PFSK-1 (cell line): ENCODE measurements at regions not wholly inside any gene's neighbourhood (a gene's known extent, or its start where the extent isn't known, plus 50 kb on each side); places are given as distances from the start of the nearest gene placed in this dataset.

Experiments used
- FOXP2 ChIP-seq: optimal IDR thresholded peaks from 2 replicates; pipeline ENCODE3; 2011; ENCODE audit warnings: borderline replicate concordance, control low read depth, inconsistent platforms; ENCODE audit not compliant: insufficient read depth; ENCODE audit errors: extremely low read length, extremely low read depth
- POLR2AphosphoS5 ChIP-seq: IDR thresholded peaks from 2 replicates; pipeline ENCODE4 v1.6.1; 2012; ENCODE audit warnings: low read depth, mild to moderate bottlenecking, control low read depth, low read length, moderate library complexity
- SIN3A ChIP-seq: IDR thresholded peaks from 2 replicates; pipeline ENCODE4 v1.6.1; 2012; ENCODE audit warnings: mild to moderate bottlenecking, low read length, moderate library complexity, borderline replicate concordance; ENCODE audit not compliant: insufficient read depth
- TAF1 ChIP-seq: IDR thresholded peaks from 2 replicates; pipeline ENCODE4 v1.6.1; 2012; ENCODE audit warnings: low read length, control low read depth, borderline replicate concordance; ENCODE audit not compliant: insufficient read depth
- TF ChIP-seq, protein P1 (sequence below), 2 experiments: IDR thresholded peaks; 2 replicates each; pipeline versions ENCODE4 v1.6.1 to v1.8.0; 2011 to 2012; ENCODE audit warnings: low read depth in 2 of 2, low read length in 2 of 2, control low read depth in 1 of 2, inconsistent platforms in 1 of 2, mild to moderate bottlenecking in 1 of 2, moderate library complexity in 1 of 2; ENCODE audit not compliant: insufficient read depth in 1 of 2

DNA sequence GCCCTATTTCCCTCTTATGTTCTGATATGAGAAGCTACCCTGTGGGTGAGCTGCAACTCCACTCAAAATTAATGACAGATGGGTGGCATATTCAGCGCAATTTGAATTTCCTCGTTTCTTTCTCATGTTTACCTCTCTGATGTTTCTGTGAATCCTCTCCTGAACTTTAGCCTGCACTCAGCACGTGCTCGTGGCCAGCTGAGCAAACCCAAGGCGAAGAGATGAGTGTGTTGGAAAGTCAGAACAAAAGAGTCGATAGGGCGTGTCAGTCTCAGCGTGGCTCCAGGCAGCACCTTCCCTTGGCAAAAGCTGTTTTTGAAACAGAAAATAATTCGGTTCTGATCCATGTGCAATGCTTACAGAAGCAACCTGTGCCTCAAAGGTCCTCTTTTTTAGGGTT lies 226.1 kb upstream of the GMDS start:
- TF ChIP-seq SIN3A (no peak), POLR2AphosphoS5 (no peak), FOXP2 (no peak), TAF1 (no peak)
- TF ChIP-seq, protein P1, sequence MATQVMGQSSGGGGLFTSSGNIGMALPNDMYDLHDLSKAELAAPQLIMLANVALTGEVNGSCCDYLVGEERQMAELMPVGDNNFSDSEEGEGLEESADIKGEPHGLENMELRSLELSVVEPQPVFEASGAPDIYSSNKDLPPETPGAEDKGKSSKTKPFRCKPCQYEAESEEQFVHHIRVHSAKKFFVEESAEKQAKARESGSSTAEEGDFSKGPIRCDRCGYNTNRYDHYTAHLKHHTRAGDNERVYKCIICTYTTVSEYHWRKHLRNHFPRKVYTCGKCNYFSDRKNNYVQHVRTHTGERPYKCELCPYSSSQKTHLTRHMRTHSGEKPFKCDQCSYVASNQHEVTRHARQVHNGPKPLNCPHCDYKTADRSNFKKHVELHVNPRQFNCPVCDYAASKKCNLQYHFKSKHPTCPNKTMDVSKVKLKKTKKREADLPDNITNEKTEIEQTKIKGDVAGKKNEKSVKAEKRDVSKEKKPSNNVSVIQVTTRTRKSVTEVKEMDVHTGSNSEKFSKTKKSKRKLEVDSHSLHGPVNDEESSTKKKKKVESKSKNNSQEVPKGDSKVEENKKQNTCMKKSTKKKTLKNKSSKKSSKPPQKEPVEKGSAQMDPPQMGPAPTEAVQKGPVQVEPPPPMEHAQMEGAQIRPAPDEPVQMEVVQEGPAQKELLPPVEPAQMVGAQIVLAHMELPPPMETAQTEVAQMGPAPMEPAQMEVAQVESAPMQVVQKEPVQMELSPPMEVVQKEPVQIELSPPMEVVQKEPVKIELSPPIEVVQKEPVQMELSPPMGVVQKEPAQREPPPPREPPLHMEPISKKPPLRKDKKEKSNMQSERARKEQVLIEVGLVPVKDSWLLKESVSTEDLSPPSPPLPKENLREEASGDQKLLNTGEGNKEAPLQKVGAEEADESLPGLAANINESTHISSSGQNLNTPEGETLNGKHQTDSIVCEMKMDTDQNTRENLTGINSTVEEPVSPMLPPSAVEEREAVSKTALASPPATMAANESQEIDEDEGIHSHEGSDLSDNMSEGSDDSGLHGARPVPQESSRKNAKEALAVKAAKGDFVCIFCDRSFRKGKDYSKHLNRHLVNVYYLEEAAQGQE (IDR thresholded peaks at IDR 0.05; ENCODE audit: insufficient read depth in 1 of 2, low read depth in 2 of 2, low read length in 2 of 2) = no peak

DNA sequence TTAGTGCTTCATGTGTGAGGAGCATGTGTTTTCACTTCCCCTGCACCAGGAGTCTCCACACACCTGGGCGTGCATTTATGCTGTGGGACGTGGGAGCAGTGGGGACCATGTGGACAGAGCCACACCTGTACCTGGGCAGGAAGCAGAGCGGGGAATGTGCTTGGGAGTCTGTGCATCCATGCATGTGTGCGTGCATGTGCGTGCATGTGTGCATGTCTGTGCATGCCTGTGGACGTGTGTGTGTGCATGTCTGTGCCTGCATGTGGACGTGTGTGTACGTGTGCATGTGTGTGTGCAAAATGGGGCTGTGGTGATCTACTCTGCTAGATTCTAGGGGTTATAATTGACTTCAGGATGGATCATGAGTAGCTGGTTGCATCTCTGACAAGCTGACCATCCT lies 224.0 kb upstream of the GMDS start:
- TF ChIP-seq TAF1 (no peak), POLR2AphosphoS5 (no peak), FOXP2 (no peak), SIN3A (no peak)
- TF ChIP-seq, protein P1 (IDR thresholded peaks at IDR 0.05; ENCODE audit: insufficient read depth in 1 of 2, low read depth in 2 of 2, low read length in 2 of 2) = no peak

DNA sequence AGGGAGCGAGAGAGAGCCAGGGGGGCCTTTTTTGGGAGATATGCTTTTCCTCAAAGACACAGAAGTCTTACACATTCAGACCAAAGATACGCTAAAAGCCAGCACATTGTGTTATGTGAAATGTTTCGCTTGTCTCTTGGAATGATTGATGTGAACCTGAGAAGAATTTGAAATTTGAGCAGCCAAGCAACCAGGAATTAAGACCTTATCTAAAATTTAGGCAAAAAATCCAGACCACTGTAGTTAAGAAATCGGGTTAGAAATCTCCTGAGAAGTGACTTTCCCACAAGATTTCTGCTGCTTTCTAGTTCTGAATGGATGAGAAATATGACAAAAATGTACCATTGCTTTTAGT lies 223.2 kb upstream of the GMDS start:
- TF ChIP-seq TAF1 = no peak
- TF ChIP-seq, protein P1 (IDR thresholded peaks at IDR 0.05; ENCODE audit: insufficient read depth in 1 of 2, low read depth in 2 of 2, low read length in 2 of 2) = no peak
- TF ChIP-seq SIN3A = no peak
- no peak for TF ChIP-seq POLR2AphosphoS5
- TF ChIP-seq FOXP2 = no peak

GRCh38 chr6:2467929-2468600 lies 222.7 kb upstream of the GMDS start:
- TF ChIP-seq TAF1 = no peak
- no peak for TF ChIP-seq SIN3A
- no peak for TF ChIP-seq POLR2AphosphoS5
- TF ChIP-seq FOXP2 = no peak
- TF ChIP-seq, protein P1 (IDR thresholded peaks at IDR 0.05; ENCODE audit: insufficient read depth in 1 of 2, low read depth in 2 of 2, low read length in 2 of 2) = no peak

GRCh38 chr6:2465336-2465735 lies 219.9 kb upstream of the GMDS start:
- no peak for TF ChIP-seq POLR2AphosphoS5
- no peak for TF ChIP-seq TAF1
- TF ChIP-seq FOXP2 = no peak
- TF ChIP-seq SIN3A = no peak
- TF ChIP-seq, protein P1 (IDR thresholded peaks at IDR 0.05; ENCODE audit: insufficient read depth in 1 of 2, low read depth in 2 of 2, low read length in 2 of 2) = no peak
